SK-N-SH treated with all-trans-retinoic acid at 6 μM for 48 hours (cell line): ENCODE measurements at regions not wholly inside any gene's neighbourhood (a gene's known extent, or its start where the extent isn't known, plus 50 kb on each side); places are given as distances from the start of the nearest gene placed in this dataset.

Source experiments
- ATAC-seq: fragments of 200-7000 bp; cut with Tn5 transposase; 3 replicates; pipeline ENCODE4 v1.9.1; 2020; ENCODE audit warnings: mild to moderate bottlenecking, moderate library complexity
- ARNTL ChIP-seq: fragments of 450-650 bp; formaldehyde crosslinking; IDR thresholded peaks from 2 replicates; pipeline ENCODE4 v1.5.0; 2020; ENCODE audit warnings: low read depth, mild to moderate bottlenecking, moderate library complexity, borderline replicate concordance
- BACH2 ChIP-seq: fragments of 250-450 bp; sonication (Bioruptor Pico); IDR thresholded peaks from 2 replicates; pipeline ENCODE4 v1.9.0; 2021; ENCODE audit warnings: mild to moderate bottlenecking, borderline replicate concordance
- CSDC2 ChIP-seq: fragments of 250-450 bp; sonication (Bioruptor Pico); IDR thresholded peaks from 2 replicates; pipeline ENCODE4 v1.5.0; 2020; ENCODE audit warnings: mild to moderate bottlenecking, moderate library complexity
- ESRRG ChIP-seq: fragments of 250-450 bp; sonication (Bioruptor Pico); IDR thresholded peaks from 2 replicates; pipeline ENCODE4 v1.6.1; 2021; ENCODE audit warnings: mild to moderate bottlenecking
- GLIS3 ChIP-seq: fragments of 250-450 bp; sonication (Bioruptor Pico); IDR thresholded peaks from 2 replicates; pipeline ENCODE4 v1.5.0; 2020; ENCODE audit warnings: mild to moderate bottlenecking, moderate library complexity
- ISL1 ChIP-seq: fragments of 250-450 bp; sonication (Bioruptor Pico); IDR thresholded peaks from 2 replicates; pipeline ENCODE4 v2.1.2; 2022; ENCODE audit warnings: mild to moderate bottlenecking, moderate library complexity
- OSR1 ChIP-seq: fragments of 250-450 bp; sonication (Bioruptor Pico); IDR thresholded peaks from 2 replicates; pipeline ENCODE4 v1.8.0; 2022; ENCODE audit warnings: moderate library complexity, mild to moderate bottlenecking, inconsistent platforms
- PPARA ChIP-seq: fragments of 250-450 bp; sonication (Bioruptor Pico); IDR thresholded peaks from 2 replicates; pipeline ENCODE4 v1.5.0; 2020; ENCODE audit warnings: mild to moderate bottlenecking, borderline replicate concordance
- RARB ChIP-seq: fragments of 250-450 bp; sonication (Bioruptor Pico); IDR thresholded peaks from 2 replicates; pipeline ENCODE4 v1.8.0; 2021; ENCODE audit warnings: mild to moderate bottlenecking, moderate library complexity
- SNAI2 ChIP-seq: fragments of 250-450 bp; sonication (Bioruptor Pico); IDR thresholded peaks from 2 replicates; pipeline ENCODE4 v1.5.0; 2020; ENCODE audit warnings: mild to moderate bottlenecking, moderate library complexity
- TCF4 ChIP-seq: fragments of 250-450 bp; sonication (Bioruptor Pico); IDR thresholded peaks from 2 replicates; pipeline ENCODE4 v1.8.0; 2021; ENCODE audit warnings: mild to moderate bottlenecking, moderate library complexity, borderline replicate concordance
- TOX ChIP-seq: fragments of 250-450 bp; sonication (Bioruptor Pico); IDR thresholded peaks from 2 replicates; pipeline ENCODE4 v1.8.0; 2021; ENCODE audit warnings: mild to moderate bottlenecking, moderate library complexity, borderline replicate concordance
- ZC3H10 ChIP-seq: fragments of 250-450 bp; sonication (Bioruptor Pico); IDR thresholded peaks from 2 replicates; pipeline ENCODE4 v1.5.1; 2021; ENCODE audit warnings: mild to moderate bottlenecking, moderate library complexity
- ZFP3 ChIP-seq: fragments of 250-450 bp; sonication (Bioruptor Pico); IDR thresholded peaks from 2 replicates; pipeline ENCODE4 v1.5.0; 2020; ENCODE audit warnings: mild to moderate bottlenecking, moderate library complexity
- ZFP30 ChIP-seq: fragments of 450-650 bp; formaldehyde crosslinking; IDR thresholded peaks from 2 replicates; pipeline ENCODE4 v1.5.0; 2022; ENCODE audit warnings: mild to moderate bottlenecking, moderate library complexity
- ZNF565 ChIP-seq: fragments of 450-650 bp; formaldehyde crosslinking; conservative IDR thresholded peaks from 2 replicates; pipeline ENCODE4 v1.5.0; 2020; ENCODE audit warnings: low read depth, mild to moderate bottlenecking, moderate library complexity
- ZNF70 ChIP-seq: fragments of 450-650 bp; formaldehyde crosslinking; IDR thresholded peaks from 2 replicates; pipeline ENCODE4 v1.5.0; 2020; ENCODE audit warnings: mild to moderate bottlenecking, moderate library complexity
- ZNF8 ChIP-seq: fragments of 450-650 bp; formaldehyde crosslinking; IDR thresholded peaks from 2 replicates; pipeline ENCODE4 v1.5.0; 2020; ENCODE audit warnings: mild to moderate bottlenecking, moderate library complexity
- TF ChIP-seq, protein P1 (sequence below): fragments of 250-450 bp; sonication (Bioruptor Pico); IDR thresholded peaks from 2 replicates; pipeline ENCODE4 v1.5.1; 2021; ENCODE audit warnings: mild to moderate bottlenecking, moderate library complexity
- TF ChIP-seq, protein P2 (sequence below): fragments of 250-450 bp; sonication (Bioruptor Pico); IDR thresholded peaks from 2 replicates; pipeline ENCODE4 v1.5.0; 2020; ENCODE audit warnings: mild to moderate bottlenecking, moderate library complexity
- TF ChIP-seq, protein P3 (sequence below): fragments of 250-450 bp; sonication (Bioruptor Pico); IDR thresholded peaks from 2 replicates; pipeline ENCODE4 v1.5.1; 2020; ENCODE audit warnings: low read depth, mild to moderate bottlenecking, moderate library complexity
- TF ChIP-seq, protein P4 (sequence below): fragments of 250-450 bp; sonication (Bioruptor Pico); IDR thresholded peaks from 2 replicates; pipeline ENCODE4 v1.8.0; 2020; ENCODE audit warnings: mild to moderate bottlenecking, moderate library complexity, borderline replicate concordance

- peak; percentile 77 for ATAC-seq
- TF ChIP-seq BACH2 (CRISPR knock-in tag): no peak
Measured at GRCh38 chr10:2839081-2839725, 228.1 kb upstream of the PFKP start.

DNA sequence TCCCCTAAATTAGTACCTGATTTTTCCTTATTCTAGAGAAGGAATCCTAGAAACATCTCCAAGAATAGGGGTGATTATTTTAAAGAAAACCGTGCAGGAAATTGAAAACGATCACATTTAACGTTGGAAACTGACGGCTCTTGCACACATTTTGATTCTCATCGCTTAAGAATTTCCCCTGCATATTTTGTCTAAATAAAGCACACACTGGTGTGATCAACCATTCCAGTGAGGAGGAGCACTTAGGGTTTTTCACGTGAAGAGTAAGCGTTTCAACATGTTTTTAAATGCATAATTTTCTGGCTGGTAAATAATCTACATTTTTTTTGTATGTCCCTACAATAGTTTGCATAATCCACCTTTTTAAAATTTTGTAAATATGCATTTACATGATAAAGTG is 229.7 kb upstream of the PFKP start:
- no peak for TF ChIP-seq GLIS3
- TF ChIP-seq ZNF70 (CRISPR knock-in tag): no peak
- TF ChIP-seq OSR1 (CRISPR knock-in tag): no peak
- TF ChIP-seq, protein P1, sequence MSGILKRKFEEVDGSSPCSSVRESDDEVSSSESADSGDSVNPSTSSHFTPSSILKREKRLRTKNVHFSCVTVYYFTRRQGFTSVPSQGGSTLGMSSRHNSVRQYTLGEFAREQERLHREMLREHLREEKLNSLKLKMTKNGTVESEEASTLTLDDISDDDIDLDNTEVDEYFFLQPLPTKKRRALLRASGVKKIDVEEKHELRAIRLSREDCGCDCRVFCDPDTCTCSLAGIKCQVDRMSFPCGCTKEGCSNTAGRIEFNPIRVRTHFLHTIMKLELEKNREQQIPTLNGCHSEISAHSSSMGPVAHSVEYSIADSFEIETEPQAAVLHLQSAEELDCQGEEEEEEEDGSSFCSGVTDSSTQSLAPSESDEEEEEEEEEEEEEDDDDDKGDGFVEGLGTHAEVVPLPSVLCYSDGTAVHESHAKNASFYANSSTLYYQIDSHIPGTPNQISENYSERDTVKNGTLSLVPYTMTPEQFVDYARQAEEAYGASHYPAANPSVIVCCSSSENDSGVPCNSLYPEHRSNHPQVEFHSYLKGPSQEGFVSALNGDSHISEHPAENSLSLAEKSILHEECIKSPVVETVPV (CRISPR knock-in tag): no peak
- no peak for TF ChIP-seq TOX (CRISPR knock-in tag)
- no peak for TF ChIP-seq ZC3H10
- no peak for TF ChIP-seq ESRRG (CRISPR knock-in tag)
- TF ChIP-seq PPARA (CRISPR knock-in tag): no peak
- TF ChIP-seq RARB (CRISPR knock-in tag): no peak
- TF ChIP-seq BACH2 (CRISPR knock-in tag): no peak
- TF ChIP-seq ZNF8 (CRISPR knock-in tag): no peak
- TF ChIP-seq ZFP30 (CRISPR knock-in tag): no peak
- TF ChIP-seq, protein P2, sequence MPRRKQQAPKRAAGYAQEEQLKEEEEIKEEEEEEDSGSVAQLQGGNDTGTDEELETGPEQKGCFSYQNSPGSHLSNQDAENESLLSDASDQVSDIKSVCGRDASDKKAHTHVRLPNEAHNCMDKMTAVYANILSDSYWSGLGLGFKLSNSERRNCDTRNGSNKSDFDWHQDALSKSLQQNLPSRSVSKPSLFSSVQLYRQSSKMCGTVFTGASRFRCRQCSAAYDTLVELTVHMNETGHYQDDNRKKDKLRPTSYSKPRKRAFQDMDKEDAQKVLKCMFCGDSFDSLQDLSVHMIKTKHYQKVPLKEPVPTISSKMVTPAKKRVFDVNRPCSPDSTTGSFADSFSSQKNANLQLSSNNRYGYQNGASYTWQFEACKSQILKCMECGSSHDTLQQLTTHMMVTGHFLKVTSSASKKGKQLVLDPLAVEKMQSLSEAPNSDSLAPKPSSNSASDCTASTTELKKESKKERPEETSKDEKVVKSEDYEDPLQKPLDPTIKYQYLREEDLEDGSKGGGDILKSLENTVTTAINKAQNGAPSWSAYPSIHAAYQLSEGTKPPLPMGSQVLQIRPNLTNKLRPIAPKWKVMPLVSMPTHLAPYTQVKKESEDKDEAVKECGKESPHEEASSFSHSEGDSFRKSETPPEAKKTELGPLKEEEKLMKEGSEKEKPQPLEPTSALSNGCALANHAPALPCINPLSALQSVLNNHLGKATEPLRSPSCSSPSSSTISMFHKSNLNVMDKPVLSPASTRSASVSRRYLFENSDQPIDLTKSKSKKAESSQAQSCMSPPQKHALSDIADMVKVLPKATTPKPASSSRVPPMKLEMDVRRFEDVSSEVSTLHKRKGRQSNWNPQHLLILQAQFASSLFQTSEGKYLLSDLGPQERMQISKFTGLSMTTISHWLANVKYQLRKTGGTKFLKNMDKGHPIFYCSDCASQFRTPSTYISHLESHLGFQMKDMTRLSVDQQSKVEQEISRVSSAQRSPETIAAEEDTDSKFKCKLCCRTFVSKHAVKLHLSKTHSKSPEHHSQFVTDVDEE (CRISPR knock-in tag): no peak
- no peak for TF ChIP-seq ZFP3
- no peak for TF ChIP-seq ARNTL (CRISPR knock-in tag)
- TF ChIP-seq ZNF565 (CRISPR knock-in tag): no peak
- TF ChIP-seq, protein P3, sequence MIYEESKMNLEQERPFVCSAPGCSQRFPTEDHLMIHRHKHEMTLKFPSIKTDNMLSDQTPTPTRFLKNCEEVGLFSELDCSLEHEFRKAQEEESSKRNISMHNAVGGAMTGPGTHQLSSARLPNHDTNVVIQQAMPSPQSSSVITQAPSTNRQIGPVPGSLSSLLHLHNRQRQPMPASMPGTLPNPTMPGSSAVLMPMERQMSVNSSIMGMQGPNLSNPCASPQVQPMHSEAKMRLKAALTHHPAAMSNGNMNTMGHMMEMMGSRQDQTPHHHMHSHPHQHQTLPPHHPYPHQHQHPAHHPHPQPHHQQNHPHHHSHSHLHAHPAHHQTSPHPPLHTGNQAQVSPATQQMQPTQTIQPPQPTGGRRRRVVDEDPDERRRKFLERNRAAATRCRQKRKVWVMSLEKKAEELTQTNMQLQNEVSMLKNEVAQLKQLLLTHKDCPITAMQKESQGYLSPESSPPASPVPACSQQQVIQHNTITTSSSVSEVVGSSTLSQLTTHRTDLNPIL (CRISPR knock-in tag): no peak
- TF ChIP-seq, protein P4, sequence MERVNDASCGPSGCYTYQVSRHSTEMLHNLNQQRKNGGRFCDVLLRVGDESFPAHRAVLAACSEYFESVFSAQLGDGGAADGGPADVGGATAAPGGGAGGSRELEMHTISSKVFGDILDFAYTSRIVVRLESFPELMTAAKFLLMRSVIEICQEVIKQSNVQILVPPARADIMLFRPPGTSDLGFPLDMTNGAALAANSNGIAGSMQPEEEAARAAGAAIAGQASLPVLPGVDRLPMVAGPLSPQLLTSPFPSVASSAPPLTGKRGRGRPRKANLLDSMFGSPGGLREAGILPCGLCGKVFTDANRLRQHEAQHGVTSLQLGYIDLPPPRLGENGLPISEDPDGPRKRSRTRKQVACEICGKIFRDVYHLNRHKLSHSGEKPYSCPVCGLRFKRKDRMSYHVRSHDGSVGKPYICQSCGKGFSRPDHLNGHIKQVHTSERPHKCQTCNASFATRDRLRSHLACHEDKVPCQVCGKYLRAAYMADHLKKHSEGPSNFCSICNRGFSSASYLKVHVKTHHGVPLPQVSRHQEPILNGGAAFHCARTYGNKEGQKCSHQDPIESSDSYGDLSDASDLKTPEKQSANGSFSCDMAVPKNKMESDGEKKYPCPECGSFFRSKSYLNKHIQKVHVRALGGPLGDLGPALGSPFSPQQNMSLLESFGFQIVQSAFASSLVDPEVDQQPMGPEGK: no peak
- no peak for TF ChIP-seq CSDC2 (CRISPR knock-in tag)
- no peak for ATAC-seq

DNA sequence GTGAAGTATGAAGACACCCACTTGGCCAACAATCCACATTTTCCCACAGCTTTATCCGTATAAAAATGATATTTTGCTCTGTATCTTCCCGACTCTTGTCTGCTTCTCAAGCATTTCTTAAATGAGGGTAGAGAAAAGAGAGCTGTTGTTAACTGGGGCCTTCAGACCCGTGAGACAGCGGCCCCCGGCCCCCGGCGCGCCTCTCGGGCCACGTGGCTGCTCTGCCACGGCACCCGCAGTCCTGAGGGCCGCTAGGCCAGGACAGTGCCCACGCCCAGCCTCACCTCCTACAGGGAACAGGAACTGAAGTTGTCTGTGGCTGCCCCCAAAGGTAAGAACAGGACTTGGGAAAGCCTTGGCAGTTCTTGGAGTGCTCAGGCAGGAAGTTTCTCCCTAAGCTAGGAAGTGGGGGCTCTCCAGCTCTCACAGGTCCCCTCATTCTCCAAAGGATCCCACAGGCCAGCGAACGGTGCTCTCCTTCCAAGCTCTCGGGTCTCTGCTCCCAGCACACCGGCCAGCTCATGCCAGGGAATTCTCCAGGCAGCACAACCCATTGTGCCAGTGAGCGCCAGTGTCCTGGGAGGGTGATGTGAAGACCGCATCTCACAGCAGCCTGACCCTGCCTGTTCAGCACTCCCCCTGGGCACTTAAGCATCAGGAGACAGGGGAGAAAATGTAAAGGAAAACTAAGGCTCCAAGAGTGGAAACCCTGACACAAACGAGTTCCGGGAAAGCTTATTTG is 230.3 kb upstream of the PFKP start:
- TF ChIP-seq ISL1 (CRISPR knock-in tag) (no peak), ZNF70 (CRISPR knock-in tag) (no peak), CSDC2 (CRISPR knock-in tag) (no peak), RARB (CRISPR knock-in tag) (no peak), ZNF8 (CRISPR knock-in tag) (no peak), BACH2 (CRISPR knock-in tag) (no peak), PPARA (CRISPR knock-in tag) (no peak), ARNTL (CRISPR knock-in tag) (no peak), ZC3H10 (no peak), OSR1 (CRISPR knock-in tag) (no peak), SNAI2 (CRISPR knock-in tag) (no peak), TCF4 (CRISPR knock-in tag) (no peak)
- TF ChIP-seq, protein P2 (CRISPR knock-in tag): no peak
- TF ChIP-seq, protein P1 (CRISPR knock-in tag): no peak
- ATAC-seq: no peak
